Immature natural killer cell (primary cell): ENCODE measurements at regions not wholly inside any gene's neighbourhood (a gene's known extent, or its start where the extent isn't known, plus 50 kb on each side); places are given as distances from the start of the nearest gene placed in this dataset.

ENCODE experiments used
- DNase-seq, 3 donors: peaks; one replicate each; pipeline ENCODE4 v3.0.0; 2022; ENCODE audit warnings: mixed read lengths in 1 of 3
- H3K27ac Mint-ChIP-seq, 6 donors: one replicate each; pipeline ENCODE4 v1.8.0; 2020; ENCODE audit warnings: mixed read lengths in 6 of 6, mild to moderate bottlenecking in 5 of 6, inconsistent platforms in 4 of 6, moderate library complexity in 3 of 6
- H3K27me3 Mint-ChIP-seq, 3 donors: one replicate each; pipeline ENCODE4 v1.8.0; 2020 to 2021; ENCODE audit warnings: low read depth in 3 of 3, mild to moderate bottlenecking in 3 of 3, mixed read lengths in 3 of 3, moderate library complexity in 3 of 3, inconsistent platforms in 1 of 3
- H3K36me3 Mint-ChIP-seq, 3 donors: one replicate each; pipeline ENCODE4 v1.8.0; 2020; ENCODE audit warnings: mixed read lengths in 3 of 3, inconsistent platforms in 2 of 3, mild to moderate bottlenecking in 2 of 3
- H3K4me1 Mint-ChIP-seq, 2 donors: one replicate each; pipeline ENCODE4 v1.8.0; 2020; ENCODE audit warnings: inconsistent platforms in 2 of 2, mild to moderate bottlenecking in 2 of 2, mixed read lengths in 2 of 2, moderate library complexity in 1 of 2
- H3K4me3 Mint-ChIP-seq, 5 donors: one replicate each; pipeline ENCODE4 v1.8.0; 2020; ENCODE audit warnings: mild to moderate bottlenecking in 5 of 5, mixed read lengths in 5 of 5, inconsistent platforms in 3 of 5, moderate library complexity in 3 of 5
- H3K9me3 Mint-ChIP-seq, 6 donors: one replicate each; pipeline ENCODE4 v1.8.0; 2020; ENCODE audit warnings: mild to moderate bottlenecking in 6 of 6, mixed read lengths in 6 of 6, inconsistent platforms in 4 of 6, moderate library complexity in 3 of 6

DNA sequence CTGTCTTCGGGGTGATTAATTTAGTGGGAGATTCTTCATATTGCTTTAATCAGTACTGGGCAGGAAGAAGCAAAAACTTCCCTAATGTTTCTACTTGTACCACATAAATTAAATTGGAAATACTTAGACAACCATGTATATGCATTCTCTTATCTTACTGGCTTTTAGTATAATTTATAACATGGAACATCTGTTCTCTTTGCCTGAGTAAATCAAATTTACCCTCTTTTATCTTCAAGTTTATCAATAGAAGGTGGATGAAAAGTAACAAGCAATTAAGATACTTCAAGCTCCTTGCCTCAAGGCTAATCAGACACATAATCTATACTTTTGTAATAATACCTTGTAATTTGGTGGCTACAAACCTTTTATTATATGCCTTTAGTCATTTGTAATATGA, 274.4 kb upstream of the ARX start:
- Mint-ChIP-seq H3K27me3 (peaks cover 0 to 2% (median 2%) of the 10 kb centered on the region in 3 donors), H3K9me3 (peaks cover 0 to 2% (median 0%) of the 10 kb centered on the region in 6 donors), H3K4me3 (no peak overlapping the region), H3K36me3 (no peaks in the 10 kb centered on the region), H3K4me1 (no peaks in the 10 kb centered on the region), H3K27ac (no peak overlapping the region)
- no peak for DNase-seq

DNA sequence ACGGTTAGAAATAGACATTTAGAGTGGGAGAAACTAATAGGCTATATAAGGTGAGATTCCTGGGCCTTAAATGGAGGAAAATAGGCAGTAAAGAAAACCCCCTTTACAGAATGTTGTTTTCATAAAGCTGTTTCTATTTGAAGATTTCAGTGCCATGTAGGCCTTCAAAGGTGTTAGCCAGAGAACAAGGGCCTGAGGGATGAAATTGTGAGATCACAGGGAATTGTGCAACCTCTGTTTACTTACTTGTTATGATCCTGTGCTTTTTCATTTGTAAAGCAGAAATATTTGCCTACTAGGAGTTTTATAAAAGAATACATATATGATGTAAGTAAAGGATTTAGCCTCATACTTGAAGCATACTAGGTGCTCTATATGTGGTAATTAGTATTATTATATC, 272.9 kb upstream of the ARX start:
- DNase-seq, result no peak
- Mint-ChIP-seq H3K9me3 (peaks cover 0 to 2% (median 0%) of the 10 kb centered on the region in 6 donors), H3K27ac (no peak overlapping the region), H3K27me3 (peaks cover 0 to 2% (median 0%) of the 10 kb centered on the region in 3 donors), H3K4me3 (no peak overlapping the region), H3K36me3 (no peaks in the 10 kb centered on the region), H3K4me1 (no peaks in the 10 kb centered on the region)

DNA sequence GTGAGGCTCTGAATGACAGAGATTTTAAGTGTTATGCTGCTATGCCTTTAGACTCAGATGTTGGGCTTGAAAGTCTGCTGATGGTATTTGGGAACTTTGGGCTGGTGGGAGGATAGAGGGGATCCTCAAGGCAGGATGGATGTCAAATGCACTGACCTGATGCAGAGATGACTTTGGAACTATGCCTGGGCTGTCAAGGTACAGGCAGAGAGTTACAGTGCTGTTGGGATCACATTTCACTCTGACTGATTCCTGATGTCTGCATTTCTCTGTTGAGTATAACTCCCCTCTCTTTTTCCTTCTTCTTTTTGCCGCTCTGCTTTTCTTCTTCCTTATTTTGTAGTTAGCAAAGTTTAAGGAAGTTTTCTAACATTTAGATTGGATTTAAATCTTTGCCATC, 271.8 kb upstream of the ARX start:
- Mint-ChIP-seq H3K27me3 (peaks cover 0 to 2% (median 0%) of the 10 kb centered on the region in 3 donors), H3K9me3 (peaks cover 0 to 2% (median 0%) of the 10 kb centered on the region in 6 donors), H3K27ac (no peak overlapping the region), H3K4me3 (no peak overlapping the region), H3K36me3 (no peaks in the 10 kb centered on the region), H3K4me1 (no peaks in the 10 kb centered on the region)
- no peak for DNase-seq

DNA sequence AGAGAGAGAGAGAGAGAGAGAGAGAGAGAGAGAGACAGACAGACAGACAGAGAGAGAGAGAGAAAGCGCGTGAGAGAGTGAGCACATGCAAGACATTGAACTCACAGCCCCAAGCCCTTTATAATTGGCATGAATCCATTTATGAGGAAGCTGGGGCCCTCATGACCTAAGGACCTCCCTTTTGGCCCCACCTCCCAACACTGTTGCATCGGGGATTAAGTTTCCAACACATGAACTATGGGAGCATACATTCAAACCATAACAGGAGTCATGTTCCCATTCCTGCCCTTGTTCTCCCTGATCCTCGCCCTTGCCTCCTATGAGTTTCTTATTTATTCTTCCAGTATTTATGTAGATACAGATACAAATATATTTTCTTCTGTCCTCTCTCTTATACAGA, 269.8 kb upstream of the ARX start:
- Mint-ChIP-seq H3K27ac (no peak overlapping the region), H3K4me3 (no peak overlapping the region), H3K36me3 (no peaks in the 10 kb centered on the region), H3K9me3 (peaks cover 0 to 2% (median 0%) of the 10 kb centered on the region in 6 donors), H3K4me1 (no peaks in the 10 kb centered on the region), H3K27me3 (peaks cover 0 to 2% (median 2%) of the 10 kb centered on the region in 3 donors)
- no peak for DNase-seq

DNA sequence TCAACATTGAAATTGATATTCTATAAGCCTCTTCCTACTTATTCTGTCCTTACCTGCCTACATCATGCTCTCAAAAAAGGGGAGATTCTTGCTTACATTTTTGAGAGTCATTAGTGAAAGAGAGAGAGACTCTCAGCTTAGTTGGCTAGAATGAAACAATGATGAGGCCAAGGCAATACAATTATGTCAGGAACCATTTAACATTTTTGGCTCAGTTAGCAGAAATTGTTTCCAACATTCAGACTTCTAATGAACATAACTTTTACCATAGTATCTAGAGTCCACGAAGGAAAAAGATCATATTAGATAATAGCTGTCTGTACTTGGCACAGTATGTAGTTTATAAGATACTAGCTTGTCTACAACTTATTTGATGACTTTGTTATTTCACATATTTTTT, 263.7 kb upstream of the ARX start:
- no peak overlapping the region for H3K27ac Mint-ChIP-seq
- no peak overlapping the region for H3K4me3 Mint-ChIP-seq
- no peaks in the 10 kb centered on the region for H3K9me3 Mint-ChIP-seq
- DNase-seq, result no peak
- no peaks in the 10 kb centered on the region for H3K4me1 Mint-ChIP-seq
- H3K27me3 Mint-ChIP-seq, result peaks cover 0 to 2% (median 2%) of the 10 kb centered on the region in 3 donors
- no peaks in the 10 kb centered on the region for H3K36me3 Mint-ChIP-seq

DNA sequence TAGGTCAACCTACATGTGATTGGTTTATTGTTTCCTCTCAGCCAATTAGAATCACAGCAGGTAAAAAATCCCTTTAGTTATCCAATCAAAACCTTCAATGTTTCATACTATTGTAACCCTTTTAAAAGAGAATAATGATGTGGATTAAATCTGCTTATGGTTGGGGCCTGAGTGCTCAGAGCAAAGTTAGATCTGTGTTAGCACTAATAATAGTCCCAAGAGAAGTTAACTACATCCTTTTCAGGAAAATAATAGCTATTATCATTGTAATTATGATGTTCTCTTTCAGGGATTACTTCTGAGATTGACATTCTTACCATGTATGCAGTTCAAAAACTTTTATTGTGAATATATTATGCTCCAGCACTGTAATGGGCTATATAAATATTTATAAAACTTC, 262.6 kb upstream of the ARX start:
- H3K27ac Mint-ChIP-seq, result no peak overlapping the region
- H3K27me3 Mint-ChIP-seq, result peaks cover 2% of the 10 kb centered on the region in 3 donors
- H3K4me1 Mint-ChIP-seq, result no peaks in the 10 kb centered on the region
- DNase-seq, result no peak
- peaks cover 0 to 2% (median 0%) of the 10 kb centered on the region in 6 donors for H3K9me3 Mint-ChIP-seq
- H3K4me3 Mint-ChIP-seq, result no peak overlapping the region
- no peaks in the 10 kb centered on the region for H3K36me3 Mint-ChIP-seq

DNA sequence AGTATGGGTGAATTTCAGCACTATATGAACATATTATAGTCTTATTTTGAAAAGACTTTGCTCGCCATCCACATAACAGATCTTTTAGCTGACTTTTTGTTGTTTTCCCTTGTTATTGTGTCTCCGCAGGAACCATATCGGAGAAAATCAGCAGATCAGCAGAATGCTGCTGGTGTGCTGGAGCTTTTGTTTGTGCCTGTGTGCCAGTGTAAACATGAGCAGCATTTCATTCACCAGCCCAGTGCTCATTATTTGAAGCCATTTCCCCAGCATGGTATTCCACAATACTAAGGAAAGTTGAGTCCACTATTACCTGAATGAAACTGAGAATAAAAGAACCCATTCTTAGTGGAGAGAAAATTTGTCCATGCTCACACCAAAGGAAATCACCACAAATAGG, 261.8 kb upstream of the ARX start:
- Mint-ChIP-seq H3K9me3 (peaks cover 0 to 2% (median 0%) of the 10 kb centered on the region in 6 donors), H3K27me3 (peaks cover 2% of the 10 kb centered on the region in 3 donors), H3K36me3 (no peaks in the 10 kb centered on the region), H3K27ac (no peak overlapping the region), H3K4me3 (no peak overlapping the region), H3K4me1 (no peaks in the 10 kb centered on the region)
- no peak for DNase-seq

DNA sequence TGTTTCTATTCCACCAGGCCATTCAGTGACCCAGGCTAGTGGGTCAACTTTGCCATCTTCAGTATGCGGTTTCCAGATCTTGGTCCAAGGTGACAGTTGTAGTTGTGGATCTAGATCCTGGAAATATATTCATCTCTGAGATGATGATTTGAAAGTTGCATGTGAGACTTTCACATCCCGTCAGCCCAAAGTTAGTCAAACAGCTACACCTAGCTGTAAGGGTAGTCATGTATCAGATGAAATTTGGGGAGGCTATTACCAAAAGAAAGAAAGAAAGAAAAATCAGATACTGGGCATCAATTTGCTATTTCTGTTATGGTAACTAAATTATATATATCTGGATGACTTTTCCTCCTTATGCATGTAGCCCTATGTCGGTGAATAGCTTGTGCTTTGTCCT, 259.4 kb upstream of the ARX start:
- no peak for DNase-seq
- no peak overlapping the region for H3K4me3 Mint-ChIP-seq
- H3K27me3 Mint-ChIP-seq, result peaks cover 0 to 2% (median 2%) of the 10 kb centered on the region in 3 donors
- H3K27ac Mint-ChIP-seq, result no peak overlapping the region
- H3K4me1 Mint-ChIP-seq, result no peaks in the 10 kb centered on the region
- no peaks in the 10 kb centered on the region for H3K36me3 Mint-ChIP-seq
- peaks cover 0 to 4% (median 0%) of the 10 kb centered on the region in 6 donors for H3K9me3 Mint-ChIP-seq

DNA sequence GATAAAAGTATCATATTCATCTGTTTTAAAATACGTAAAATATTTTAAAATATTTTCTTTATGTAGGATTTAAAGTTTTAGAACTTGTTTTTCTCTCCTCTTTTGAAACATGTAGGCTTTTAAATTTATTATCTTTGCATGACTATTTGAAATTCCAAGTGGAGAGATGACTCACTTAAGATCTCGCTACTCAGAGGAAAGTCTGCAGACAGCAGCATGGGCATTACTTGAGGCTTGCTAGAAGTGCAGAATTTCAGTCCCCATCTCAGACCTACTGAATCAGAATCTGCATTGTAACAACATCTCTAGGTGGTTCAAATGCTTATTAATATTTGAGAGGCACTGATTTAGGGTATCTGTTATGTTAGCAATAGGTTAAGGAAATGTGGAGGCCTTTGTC, 225.7 kb upstream of the ARX start:
- DNase-seq, result no peak
- Mint-ChIP-seq H3K27ac (no peak overlapping the region), H3K4me1 (no peaks in the 10 kb centered on the region), H3K4me3 (no peak overlapping the region), H3K27me3 (peaks cover 0 to 10% (median 0%) of the 10 kb centered on the region in 3 donors), H3K9me3 (peaks cover 0 to 3% (median 0%) of the 10 kb centered on the region in 6 donors), H3K36me3 (no peaks in the 10 kb centered on the region)

DNA sequence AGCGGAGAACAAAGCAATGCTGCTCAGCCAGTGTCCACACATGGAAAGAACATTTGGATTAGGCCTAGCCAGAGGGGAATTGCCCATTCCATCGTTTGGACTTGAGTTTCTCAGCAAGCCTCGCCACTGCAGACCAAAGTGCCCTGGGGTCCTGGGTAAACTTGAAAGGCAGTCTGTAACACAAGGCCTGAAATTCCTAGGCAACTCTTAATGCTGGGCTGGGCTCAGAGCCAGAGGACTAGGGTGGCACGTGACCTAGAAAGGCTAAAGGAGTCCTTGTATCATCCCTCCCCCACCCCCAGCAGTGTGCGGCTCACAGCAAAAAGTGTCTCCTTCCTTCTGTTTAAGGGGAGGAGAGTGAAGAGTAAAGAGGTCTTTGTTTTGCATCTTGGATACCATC, 210.4 kb upstream of the ARX start:
- Mint-ChIP-seq H3K4me1 (no peaks in the 10 kb centered on the region), H3K36me3 (no peaks in the 10 kb centered on the region), H3K27ac (no peak overlapping the region), H3K27me3 (peaks cover 0 to 4% (median 3%) of the 10 kb centered on the region in 3 donors), H3K4me3 (no peak overlapping the region), H3K9me3 (peaks cover 0 to 8% (median 0%) of the 10 kb centered on the region in 6 donors)
- DNase-seq, result no peak

DNA sequence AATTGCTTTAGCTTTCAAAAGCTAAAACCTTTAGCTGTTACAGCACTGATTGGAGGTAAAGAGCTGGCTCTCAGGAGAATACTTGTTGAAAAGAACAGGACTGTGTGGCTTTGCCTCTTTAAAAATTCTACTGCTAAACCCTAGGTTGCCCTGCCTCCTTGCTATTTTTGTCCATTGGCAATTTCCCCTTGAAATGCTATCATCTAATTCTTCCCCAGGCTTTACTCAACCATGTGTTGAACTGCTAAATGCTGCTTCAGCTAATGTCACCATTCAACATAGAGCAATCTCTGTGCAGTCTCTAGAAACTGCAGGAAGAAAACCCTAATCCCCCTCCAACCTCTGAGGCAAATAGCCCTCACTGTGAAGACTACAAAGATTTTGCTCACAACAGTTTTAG, 203.7 kb upstream of the ARX start:
- Mint-ChIP-seq H3K36me3 (no peaks in the 10 kb centered on the region), H3K9me3 (peaks cover 0 to 4% (median 0%) of the 10 kb centered on the region in 6 donors)
- no peak for DNase-seq

DNA sequence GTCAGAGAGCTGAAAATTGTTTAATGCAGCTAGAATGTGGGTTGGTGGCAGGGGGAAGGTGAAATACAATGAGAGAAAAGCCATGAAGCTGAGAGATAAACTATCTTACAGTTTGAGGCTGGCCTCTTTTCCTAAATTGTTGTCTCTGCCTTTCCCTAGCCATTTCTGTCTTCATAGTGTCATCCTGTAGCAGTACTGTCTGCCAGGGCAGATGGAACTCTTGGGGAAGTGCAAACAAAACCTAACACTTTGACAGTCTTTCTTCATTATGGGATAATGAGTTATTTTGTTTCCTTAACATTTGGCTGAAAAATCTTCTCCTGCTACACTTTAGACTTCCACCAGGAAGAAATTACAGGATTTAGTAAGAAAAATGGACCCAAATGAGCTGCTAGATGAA, 197.8 kb upstream of the ARX start:
- H3K27me3 Mint-ChIP-seq, result peaks cover 0 to 3% (median 2%) of the 10 kb centered on the region in 3 donors
- DNase-seq, result no peak
- no peaks in the 10 kb centered on the region for H3K4me1 Mint-ChIP-seq
- no peaks in the 10 kb centered on the region for H3K36me3 Mint-ChIP-seq
- no peak overlapping the region for H3K4me3 Mint-ChIP-seq
- no peak overlapping the region for H3K27ac Mint-ChIP-seq
- peaks cover 0 to 4% (median 0%) of the 10 kb centered on the region in 6 donors for H3K9me3 Mint-ChIP-seq

More for the DNA sequence above, 203.7 kb upstream of the ARX start:
- Mint-ChIP-seq H3K4me1 (no peaks in the 10 kb centered on the region), H3K27ac (no peak overlapping the region), H3K4me3 (no peak overlapping the region), H3K27me3 (peaks cover 0 to 3% (median 3%) of the 10 kb centered on the region in 3 donors)

DNA sequence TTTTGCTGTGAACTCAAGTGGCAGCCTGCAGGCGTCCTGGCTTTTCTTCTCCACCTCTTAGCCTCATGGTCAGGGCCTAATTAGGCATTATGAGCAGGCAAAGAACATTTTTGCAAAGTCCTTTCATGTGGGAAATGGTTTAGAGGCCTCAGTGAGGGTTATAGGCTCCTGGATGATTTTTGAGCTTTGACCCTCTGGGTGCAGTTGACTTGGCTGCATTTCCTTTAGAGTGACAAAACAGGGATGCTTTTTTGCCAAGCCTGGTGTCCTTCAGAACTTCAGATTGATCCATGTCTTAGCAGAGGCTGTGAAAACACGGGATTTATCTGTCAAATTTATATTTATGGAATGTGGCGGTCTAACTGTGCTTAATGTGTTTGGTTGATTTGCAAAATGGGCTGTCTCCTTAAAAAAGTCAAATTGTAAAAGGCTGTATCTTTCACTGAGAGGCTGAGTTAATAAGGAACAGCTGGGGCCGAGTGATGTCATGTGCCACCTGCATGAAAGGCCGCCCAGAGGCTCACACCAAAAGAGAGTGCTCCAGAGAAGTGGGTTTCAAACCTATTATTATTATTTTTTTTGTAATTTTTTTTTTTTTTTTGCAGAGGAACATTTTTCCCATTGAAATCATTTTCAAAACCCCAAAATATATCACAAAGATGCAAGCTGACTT, 192.2 kb upstream of the ARX start:
- Mint-ChIP-seq H3K9me3 (peaks cover 0 to 2% (median 0%) of the 10 kb centered on the region in 6 donors), H3K27me3 (peaks cover 2 to 3% (median 2%) of the 10 kb centered on the region in 3 donors), H3K27ac (no peak overlapping the region), H3K36me3 (no peaks in the 10 kb centered on the region), H3K4me3 (no peak overlapping the region), H3K4me1 (no peaks in the 10 kb centered on the region)
- DNase-seq, result no peak

DNA sequence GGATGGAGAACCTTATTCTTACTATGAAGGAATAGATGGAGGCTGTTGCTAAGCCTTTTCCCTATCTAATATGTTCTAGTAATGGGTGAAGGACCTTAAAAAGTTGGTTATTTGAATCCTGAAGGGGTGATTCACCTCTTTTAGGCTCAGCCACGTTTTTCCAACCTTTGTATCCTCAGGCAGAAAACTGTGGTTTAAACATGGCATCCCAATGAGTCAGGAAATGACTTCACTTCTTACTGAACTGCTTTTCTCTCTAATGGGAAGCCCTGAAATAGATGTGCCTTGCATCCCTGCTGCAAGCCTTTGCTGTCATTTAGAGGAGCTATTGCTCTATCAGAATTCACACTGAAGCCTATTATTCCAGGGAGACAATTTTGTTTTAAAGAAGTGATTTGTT, 191.0 kb upstream of the ARX start:
- H3K36me3 Mint-ChIP-seq, result no peaks in the 10 kb centered on the region
- no peaks in the 10 kb centered on the region for H3K4me1 Mint-ChIP-seq
- H3K9me3 Mint-ChIP-seq, result peaks cover 0 to 2% (median 0%) of the 10 kb centered on the region in 6 donors
- DNase-seq, result no peak
- peaks cover 2 to 3% (median 2%) of the 10 kb centered on the region in 3 donors for H3K27me3 Mint-ChIP-seq
- no peak overlapping the region for H3K4me3 Mint-ChIP-seq
- no peak overlapping the region for H3K27ac Mint-ChIP-seq

DNA sequence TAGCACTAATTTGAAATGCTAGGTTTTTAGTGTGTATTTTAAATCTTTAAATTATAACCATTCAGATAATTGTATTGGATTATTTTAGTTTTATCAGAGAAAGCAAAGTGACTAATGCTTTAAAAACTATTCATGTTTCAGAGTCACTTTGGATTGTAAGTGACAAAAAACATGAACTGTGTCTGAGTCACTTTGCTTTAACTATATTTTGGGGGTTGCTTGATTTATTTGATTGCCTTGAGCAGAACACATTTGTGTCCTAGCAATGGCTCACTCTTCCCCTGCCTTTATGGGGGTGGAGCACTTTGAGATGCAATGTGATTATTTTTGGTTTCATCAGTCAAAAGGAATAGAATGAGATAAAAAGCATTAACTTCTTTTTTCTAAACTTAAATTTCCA, 188.4 kb upstream of the ARX start:
- no peaks in the 10 kb centered on the region for H3K36me3 Mint-ChIP-seq
- H3K9me3 Mint-ChIP-seq, result peaks cover 0 to 2% (median 0%) of the 10 kb centered on the region in 6 donors
- no peak overlapping the region for H3K4me3 Mint-ChIP-seq
- no peak for DNase-seq
- no peak overlapping the region for H3K27ac Mint-ChIP-seq
- H3K27me3 Mint-ChIP-seq, result peaks cover 2 to 4% (median 3%) of the 10 kb centered on the region in 3 donors
- no peaks in the 10 kb centered on the region for H3K4me1 Mint-ChIP-seq
